GM18907 (cell line): ENCODE measurements at regions not wholly inside any gene's neighbourhood (a gene's known extent, or its start where the extent isn't known, plus 50 kb on each side); places are given as distances from the start of the nearest gene placed in this dataset.
A peak's percentile ranks its signal among the peaks of the same experiment; 100 is the strongest.

Experiments used
- ATAC-seq: cut with Tn5 transposase; IDR thresholded peaks from one replicate; pipeline ENCODE4 v1.9.1; 2021; ENCODE audit warnings: mild to moderate bottlenecking, moderate library complexity; ENCODE audit not compliant: unreplicated experiment

DNA sequence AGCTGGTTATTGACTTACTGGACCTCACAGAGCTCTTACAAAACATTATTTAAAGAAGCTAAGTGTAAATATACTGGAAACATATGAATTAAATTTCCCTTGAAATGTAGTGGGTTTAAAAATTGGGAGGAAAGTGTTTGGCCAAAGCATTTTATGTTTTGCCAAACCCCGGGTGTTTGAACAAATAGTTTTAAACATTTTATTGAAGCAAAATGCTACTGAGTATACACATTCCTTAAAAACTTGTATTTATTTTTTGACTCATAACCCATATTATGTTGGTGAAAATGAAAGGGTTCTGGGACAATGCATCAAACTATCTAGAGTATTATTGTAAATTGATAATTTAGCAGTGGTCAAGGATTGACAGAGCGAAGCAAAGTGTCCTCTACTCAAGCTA is 1048.5 kb downstream of the SLC6A15 start:
- ATAC-seq: no peak

- no peak for ATAC-seq
Observed at GRCh38 chr12:83859021-83859420, 1053.6 kb downstream of the SLC6A15 start.

- no peak for ATAC-seq
Observed at GRCh38 chr12:83856803-83857202, 1055.8 kb downstream of the SLC6A15 start.

DNA sequence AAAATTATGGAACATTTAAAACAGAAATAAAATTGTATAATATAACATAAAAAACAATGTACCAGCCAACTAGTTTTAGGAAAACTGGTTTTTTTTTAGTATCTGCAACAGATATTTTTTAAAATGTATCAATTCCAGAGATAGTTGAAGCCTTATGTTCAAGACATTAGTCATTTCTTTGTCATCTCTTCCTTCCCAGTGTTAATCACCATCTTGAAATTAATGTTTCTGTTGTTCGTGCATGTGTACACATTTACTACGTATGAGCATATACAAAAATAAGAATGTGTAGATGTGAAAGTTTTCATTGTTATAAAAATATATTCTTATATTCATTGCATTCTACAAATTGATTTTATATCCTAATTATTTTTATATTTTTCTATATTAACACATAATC is 1062.1 kb downstream of the SLC6A15 start:
- no peak for ATAC-seq

DNA sequence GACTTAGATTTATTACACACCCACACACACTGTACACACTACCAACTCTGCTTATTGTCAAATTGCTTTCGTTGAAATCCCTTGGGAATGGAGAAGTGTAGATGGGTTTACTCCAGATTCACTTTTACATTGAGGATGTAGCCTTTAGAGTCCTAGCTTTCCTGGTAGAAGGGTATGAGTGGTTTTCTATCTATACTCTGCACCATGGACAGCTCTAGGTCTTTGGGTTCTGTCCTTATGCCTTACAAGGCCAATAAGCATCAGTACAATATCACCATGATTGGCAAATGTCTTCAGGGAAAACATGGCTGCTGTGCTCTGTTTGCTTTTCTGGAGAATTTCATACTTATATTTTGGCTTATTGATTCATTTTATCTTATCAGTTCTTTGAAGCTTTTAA is 1063.9 kb downstream of the SLC6A15 start:
- ATAC-seq: no peak

DNA sequence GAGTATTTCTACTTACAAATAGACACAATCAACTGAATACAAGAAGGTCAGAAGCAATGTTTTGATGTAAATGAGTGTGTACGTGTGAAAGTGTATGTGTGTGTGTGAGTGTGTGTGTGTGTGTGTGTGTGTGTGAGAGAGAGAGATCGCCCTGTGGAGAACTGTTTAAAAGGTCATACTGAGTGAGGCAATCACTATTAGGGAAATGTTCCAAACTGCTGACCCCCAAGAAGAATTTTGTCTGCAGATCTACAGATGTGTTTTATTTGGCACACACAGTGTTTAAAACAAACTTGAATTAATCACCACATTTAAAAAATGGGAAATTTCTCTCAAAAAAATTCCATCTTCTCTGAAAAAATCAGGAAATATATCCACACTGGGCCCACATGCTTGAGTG is 1069.1 kb downstream of the SLC6A15 start:
- no peak for ATAC-seq

- ATAC-seq: no peak
Observed at GRCh38 chr12:83841620-83842019, 1071.0 kb downstream of the SLC6A15 start.

GRCh38 chr12:83827860-83828259 is 1084.7 kb downstream of the SLC6A15 start:
- no peak for ATAC-seq

- no peak for ATAC-seq
Observed at GRCh38 chr12:83827193-83827592, 1085.4 kb downstream of the SLC6A15 start.

- ATAC-seq: peak; percentile 64
Observed at GRCh38 chr12:83826112-83826511, 1086.5 kb downstream of the SLC6A15 start.

DNA sequence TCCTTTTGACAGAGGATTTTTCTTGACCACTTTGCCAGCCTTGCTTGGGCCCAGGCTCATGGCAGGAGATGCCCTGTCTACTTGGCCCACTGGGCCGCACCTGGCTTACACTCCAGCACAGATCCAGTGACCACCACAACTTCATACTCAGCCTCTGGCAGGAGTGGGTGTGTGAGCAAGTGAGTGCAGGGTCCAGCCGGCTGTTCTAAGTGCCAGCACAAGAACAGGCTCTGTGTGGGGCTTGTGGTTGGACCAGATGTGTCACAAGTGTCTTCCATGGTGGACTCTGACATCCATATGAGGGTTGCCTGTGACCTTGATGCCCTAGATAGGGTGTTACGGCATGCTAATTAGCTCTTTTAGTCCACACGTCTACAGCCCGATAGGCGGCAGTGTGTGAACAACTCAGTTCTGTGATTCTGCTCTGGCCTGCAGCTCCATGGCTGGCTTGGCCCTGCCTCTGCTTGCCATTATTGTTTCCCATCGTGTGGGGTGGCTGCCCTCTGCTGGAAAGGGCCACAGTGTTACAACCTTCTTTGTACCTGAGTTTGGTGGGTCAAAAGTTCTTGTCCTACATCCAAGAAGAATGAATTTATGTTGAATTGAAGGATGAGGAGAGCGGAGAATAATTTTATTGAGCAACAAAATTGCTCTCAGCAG is 1089.1 kb downstream of the SLC6A15 start:
- peak; percentile 92 for ATAC-seq

GRCh38 chr12:83821967-83822366 is 1090.6 kb downstream of the SLC6A15 start:
- ATAC-seq: no peak

DNA sequence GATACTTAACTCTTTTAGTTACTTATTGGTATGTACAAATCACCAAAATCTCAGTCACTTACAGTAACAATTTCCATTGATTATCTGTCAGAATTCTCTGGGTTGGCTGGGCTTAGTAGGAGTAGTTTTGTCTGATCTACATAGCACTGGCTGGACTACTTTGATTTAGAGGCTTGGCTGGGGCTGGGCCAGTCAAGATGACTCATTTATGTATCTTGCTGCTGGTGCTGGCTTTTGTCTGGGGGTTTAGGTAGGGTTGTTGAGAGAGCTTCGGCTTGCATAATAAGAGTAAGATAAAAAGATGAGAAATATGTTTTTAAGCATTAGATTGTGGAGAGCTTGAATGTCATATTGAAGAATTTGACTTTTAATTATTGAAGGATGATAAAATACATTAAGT is 1093.7 kb downstream of the SLC6A15 start:
- ATAC-seq: no peak

GRCh38 chr12:83817730-83818129 is 1094.9 kb downstream of the SLC6A15 start:
- ATAC-seq: no peak

DNA sequence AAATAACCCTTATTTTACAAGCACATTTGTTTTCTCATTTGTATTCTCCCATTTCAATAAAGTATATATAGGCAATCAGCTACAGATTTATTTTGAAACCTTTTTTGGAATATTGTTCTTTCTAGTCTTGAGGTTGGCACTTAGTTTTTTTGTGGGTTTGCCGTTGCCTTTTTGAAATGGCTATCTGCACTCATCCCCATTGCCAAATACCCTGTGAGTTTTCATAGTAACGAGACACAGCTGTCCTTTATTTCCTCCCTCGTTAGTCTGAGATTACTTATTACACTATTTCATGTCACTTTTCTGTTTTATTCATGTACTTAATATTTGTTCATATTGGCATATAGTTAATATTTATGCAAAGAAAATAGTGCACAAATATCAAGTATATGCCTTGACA is 1104.0 kb downstream of the SLC6A15 start:
- no peak for ATAC-seq

GRCh38 chr12:83807871-83808270 is 1104.7 kb downstream of the SLC6A15 start:
- no peak for ATAC-seq

DNA sequence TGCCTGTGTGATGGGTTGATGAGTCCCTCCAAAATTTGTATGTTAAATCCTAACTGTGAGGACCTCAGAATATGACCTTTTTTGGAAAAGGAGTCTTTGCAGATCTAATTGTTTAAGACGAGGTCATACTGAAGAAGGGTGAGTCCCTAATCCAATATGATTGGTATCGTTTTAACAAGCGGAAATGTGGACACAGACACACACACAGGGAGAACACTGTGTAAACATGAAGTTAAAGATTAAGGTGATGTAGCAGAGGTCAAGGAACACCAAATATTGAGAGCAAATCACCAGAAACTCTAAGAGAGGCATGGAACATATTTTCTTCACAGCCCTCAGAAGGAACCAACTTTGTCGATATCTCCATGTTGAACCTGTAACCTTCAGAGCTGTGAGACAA is 1106.7 kb downstream of the SLC6A15 start:
- no peak for ATAC-seq

DNA sequence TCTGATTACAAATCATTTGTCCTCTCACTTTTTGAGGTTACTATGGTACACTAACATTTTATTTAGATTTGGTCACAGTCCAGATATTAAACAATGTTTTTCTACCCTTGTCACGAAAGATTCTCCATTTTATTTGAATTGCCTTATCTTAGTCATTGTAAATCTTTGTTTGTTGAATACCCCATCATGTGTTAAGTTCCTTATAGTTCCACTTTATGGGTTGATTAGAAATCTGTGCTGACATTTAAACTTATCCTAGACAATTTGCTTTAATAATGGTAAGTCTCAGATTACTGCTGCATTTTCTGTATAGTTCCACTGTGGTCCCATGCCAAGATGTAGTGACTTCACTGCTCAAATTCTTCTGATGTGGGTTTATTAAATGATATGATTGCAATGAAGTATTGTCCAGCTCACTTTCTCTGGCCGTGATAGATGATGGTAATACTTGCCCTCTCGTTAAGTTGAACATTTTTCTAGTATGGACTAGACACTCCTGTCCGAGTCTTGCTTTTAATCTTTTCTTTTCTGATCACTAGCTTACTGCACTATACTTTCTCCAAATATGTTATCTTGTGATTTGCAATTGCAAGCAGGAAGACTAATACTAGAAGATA is 1107.3 kb downstream of the SLC6A15 start:
- no peak for ATAC-seq

DNA sequence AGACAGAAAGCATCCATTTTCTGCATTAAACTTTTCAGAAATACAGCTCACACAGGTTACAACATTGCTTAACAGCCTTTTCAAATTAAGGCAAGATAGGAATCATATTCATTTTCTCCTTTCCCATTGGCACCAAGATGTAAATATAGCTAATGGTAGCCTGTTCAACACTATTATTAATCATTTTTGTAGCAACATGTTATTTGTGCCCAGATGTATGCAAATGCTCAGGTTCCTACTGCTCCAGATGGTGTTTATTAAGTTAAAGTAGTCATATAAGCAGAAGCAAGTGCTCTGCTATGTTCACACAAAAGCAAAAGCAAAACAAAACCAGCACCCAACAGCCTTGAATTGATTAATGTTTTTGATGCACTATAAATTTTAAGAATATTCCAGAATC is 1110.6 kb downstream of the SLC6A15 start:
- ATAC-seq: no peak

- ATAC-seq: no peak
Observed at GRCh38 chr12:83800022-83800421, 1112.6 kb downstream of the SLC6A15 start.

- ATAC-seq: no peak
Observed at GRCh38 chr12:83796531-83796930, 1109.8 kb downstream of the TMTC2 start.

DNA sequence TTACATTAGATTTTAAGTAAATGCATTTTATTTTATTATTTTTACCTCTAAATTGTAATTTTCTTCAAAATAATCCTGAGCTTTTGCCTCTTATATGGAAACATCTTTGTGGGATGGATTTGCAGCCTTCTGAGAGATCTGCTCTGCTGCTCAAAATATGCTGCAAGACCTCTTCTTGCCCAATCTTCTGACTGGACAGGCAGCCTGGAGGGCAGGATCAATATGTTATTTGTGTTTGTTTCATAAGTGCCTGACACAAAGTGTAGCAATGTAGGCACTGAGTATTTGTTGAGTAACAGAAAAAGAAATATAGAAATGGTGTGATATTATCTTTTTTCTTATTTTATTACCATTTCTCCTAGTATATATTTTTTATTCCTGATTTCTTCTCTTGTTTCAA is 1106.9 kb downstream of the TMTC2 start:
- ATAC-seq: no peak
